HG03025 (cell line): ENCODE measurements at regions not wholly inside any gene's neighbourhood (a gene's known extent, or its start where the extent isn't known, plus 50 kb on each side); places are given as distances from the start of the nearest gene placed in this dataset.

Experiments
- ATAC-seq: cut with Tn5 transposase; IDR thresholded peaks from one replicate; pipeline ENCODE4 v1.9.1; 2021; ENCODE audit warnings: mild to moderate bottlenecking, moderate library complexity; ENCODE audit not compliant: unreplicated experiment, low FRiP score

GRCh38 chr2:118309257-118309945 lies 221.1 kb downstream of the INSIG2 start:
- ATAC-seq = no peak

- ATAC-seq = no peak
These were observed 219.6 kb downstream of the INSIG2 start for GRCh38 chr2:118307864-118308263.

- ATAC-seq = no peak
These were observed 213.0 kb downstream of the INSIG2 start for GRCh38 chr2:118301248-118301647.

- no peak for ATAC-seq
These were observed 212.6 kb downstream of the INSIG2 start for GRCh38 chr2:118300832-118301231.

GRCh38 chr2:118296663-118297062 lies 208.4 kb downstream of the INSIG2 start:
- no peak for ATAC-seq

- no peak for ATAC-seq
These were observed 207.5 kb downstream of the INSIG2 start for GRCh38 chr2:118295592-118296390.

GRCh38 chr2:118294063-118294462 lies 205.8 kb downstream of the INSIG2 start:
- ATAC-seq = no peak

GRCh38 chr2:118292991-118293390 lies 204.7 kb downstream of the INSIG2 start:
- ATAC-seq = no peak

GRCh38 chr2:118291251-118291880 lies 203.1 kb downstream of the INSIG2 start:
- no peak for ATAC-seq

- no peak for ATAC-seq
These were observed 202.4 kb downstream of the INSIG2 start for GRCh38 chr2:118290411-118291250.

GRCh38 chr2:118279005-118279404 lies 190.7 kb downstream of the INSIG2 start:
- no peak for ATAC-seq

- no peak for ATAC-seq
These were observed 189.8 kb downstream of the INSIG2 start for GRCh38 chr2:118278046-118278445.

- no peak for ATAC-seq
These were observed 186.7 kb downstream of the INSIG2 start for GRCh38 chr2:118274841-118275510.

- ATAC-seq = no peak
These were observed 184.1 kb downstream of the INSIG2 start for GRCh38 chr2:118272391-118272790.

GRCh38 chr2:118269408-118270051 lies 181.3 kb downstream of the INSIG2 start:
- no peak for ATAC-seq

- no peak for ATAC-seq
These were observed 180.0 kb downstream of the INSIG2 start for GRCh38 chr2:118268268-118268667.

GRCh38 chr2:118265873-118266455 lies 177.7 kb downstream of the INSIG2 start:
- no peak for ATAC-seq

GRCh38 chr2:118264232-118264990 lies 176.1 kb downstream of the INSIG2 start:
- no peak for ATAC-seq
